ENCODE measurements at regions not wholly inside any gene's neighbourhood (a gene's known extent, or its start where the extent isn't known, plus 50 kb on each side); places are given as distances from the start of the nearest gene placed in this dataset.
"Not testable (repeated sequence)": the region's sequence is repeated elsewhere in the genome, so short reads cannot be mapped to it uniquely, and the experiment has no call there.

GRCh38 chr11:71331631-71332030 is 79.3 kb upstream of the SHANK2 start:
- no peak for DNase-seq

GRCh38 chr11:71330996-71331395 is 78.6 kb upstream of the SHANK2 start:
- no peak for DNase-seq

GRCh38 chr11:71330349-71330748 is 78.0 kb upstream of the SHANK2 start:
- DNase-seq: no peak

- no peak for DNase-seq
Observed at GRCh38 chr11:71329786-71330185, 77.4 kb upstream of the SHANK2 start.

- no peak for DNase-seq
Observed at GRCh38 chr11:71329165-71329510, 76.8 kb upstream of the SHANK2 start.

- DNase-seq: no peak
Observed at GRCh38 chr11:71327156-71328085, 75.0 kb upstream of the SHANK2 start.

GRCh38 chr11:71326328-71326940 is 74.1 kb upstream of the SHANK2 start:
- no peak for DNase-seq

GRCh38 chr11:71325418-71326327 is 73.3 kb upstream of the SHANK2 start:
- no peak for DNase-seq

GRCh38 chr11:71324788-71325417 is 72.5 kb upstream of the SHANK2 start:
- DNase-seq: no peak

- DNase-seq: no peak
Observed at GRCh38 chr11:71323876-71324526, 71.6 kb upstream of the SHANK2 start.

- DNase-seq: no peak
Observed at GRCh38 chr11:71322861-71323582, 70.6 kb upstream of the SHANK2 start.

GRCh38 chr11:71322192-71322735 is 69.9 kb upstream of the SHANK2 start:
- no peak for DNase-seq

GRCh38 chr11:71321433-71322191 is 69.2 kb upstream of the SHANK2 start:
- no peak for DNase-seq

GRCh38 chr11:71316701-71317100 is 64.3 kb upstream of the SHANK2 start:
- no peak for DNase-seq

GRCh38 chr11:71312616-71313015 is 60.2 kb upstream of the SHANK2 start:
- DNase-seq: not testable (repeated sequence)

GRCh38 chr11:71311928-71312510 is 59.6 kb upstream of the SHANK2 start:
- DNase-seq: no peak

GRCh38 chr11:71311176-71311925 is 59.0 kb upstream of the SHANK2 start:
- no peak for DNase-seq

- DNase-seq: no peak
Observed at GRCh38 chr11:71310184-71310583, 57.8 kb upstream of the SHANK2 start.

- no peak for DNase-seq
Observed at GRCh38 chr11:71309611-71310010, 57.2 kb upstream of the SHANK2 start.

Measured in midbrain (tissue), 1 donor.